HepG2 (cell line): ENCODE measurements at regions not wholly inside any gene's neighbourhood (a gene's known extent, or its start where the extent isn't known, plus 50 kb on each side); places are given as distances from the start of the nearest gene placed in this dataset.

ENCODE experiments used
- CEBPB ChIP-seq: IDR thresholded peaks from 2 replicates; pipeline ENCODE4 v1.6.1; 2011; ENCODE audit warnings: low read depth, low read length, improper control_type of control experiment, borderline replicate concordance
- ELF1 ChIP-seq: sonication (generic); formaldehyde crosslinking; IDR thresholded peaks from 2 replicates; pipeline ENCODE4 v1.4.0; 2020; ENCODE audit warnings: missing genetic modification reagents
- HCFC1 ChIP-seq: fragments of 150-350 bp; IDR thresholded peaks from 2 replicates; pipeline ENCODE4 v1.6.1; 2014; ENCODE audit warnings: low read depth, low read length
- KMT2B ChIP-seq: IDR thresholded peaks from 2 replicates; pipeline ENCODE4 v1.6.1; 2016; ENCODE audit warnings: missing genetic modification reagents, missing compliant biosample characterization
- MXD4 ChIP-seq: IDR thresholded peaks from 2 replicates; pipeline ENCODE4 v1.6.1; 2016; ENCODE audit warnings: mild to moderate bottlenecking, missing biosample characterization, missing genetic modification reagents
- SP2 ChIP-seq: sonication (generic); formaldehyde crosslinking; IDR thresholded peaks from 2 replicates; pipeline ENCODE4 v1.5.1; 2020; ENCODE audit warnings: mild to moderate bottlenecking, missing genetic modification reagents
- ZNF232 ChIP-seq: sonication (generic); formaldehyde crosslinking; IDR thresholded peaks from 2 replicates; pipeline ENCODE4 v1.4.0; 2020; ENCODE audit warnings: missing genetic modification reagents, borderline replicate concordance
- TF ChIP-seq, protein P1 (sequence below): sonication (generic); formaldehyde crosslinking; IDR thresholded peaks from 2 replicates; pipeline ENCODE4 v1.5.0; 2020; ENCODE audit warnings: mild to moderate bottlenecking, missing genetic modification reagents, moderate library complexity
- TF ChIP-seq, protein P2 (sequence below): sonication (generic); formaldehyde crosslinking; IDR thresholded peaks from 2 replicates; pipeline ENCODE4 v1.4.0; 2020; ENCODE audit warnings: missing genetic modification reagents
- TF ChIP-seq, protein P3 (sequence below): sonication (generic); formaldehyde crosslinking; IDR thresholded peaks from 2 replicates; pipeline ENCODE4 v1.4.0; 2020; ENCODE audit warnings: mild to moderate bottlenecking, missing genetic modification reagents

DNA sequence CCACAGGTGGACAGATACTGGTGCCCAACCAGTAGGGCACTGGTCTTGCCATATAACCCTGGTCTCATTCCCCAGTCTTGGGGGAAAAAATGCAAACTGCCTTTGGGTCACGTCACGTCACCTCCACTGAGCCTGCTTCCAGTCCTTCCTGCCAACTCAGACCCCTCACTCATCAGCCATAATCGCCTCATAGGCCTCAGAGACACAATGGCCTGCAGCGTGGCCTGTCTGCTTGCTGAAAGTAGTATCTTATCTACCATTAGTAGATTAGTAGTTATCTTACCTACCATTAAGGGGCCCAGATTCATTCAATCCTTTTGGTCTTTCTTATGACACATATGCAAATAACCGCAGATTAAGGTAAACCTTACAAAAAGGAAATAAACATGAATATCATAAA lies 93.8 kb downstream of the FAM174B start:
- TF ChIP-seq SP2 (CRISPR knock-in tag): no peak
- no peak for TF ChIP-seq ELF1
- no peak for TF ChIP-seq KMT2B (CRISPR knock-in tag)
- no peak for TF ChIP-seq HCFC1
- TF ChIP-seq, protein P1, sequence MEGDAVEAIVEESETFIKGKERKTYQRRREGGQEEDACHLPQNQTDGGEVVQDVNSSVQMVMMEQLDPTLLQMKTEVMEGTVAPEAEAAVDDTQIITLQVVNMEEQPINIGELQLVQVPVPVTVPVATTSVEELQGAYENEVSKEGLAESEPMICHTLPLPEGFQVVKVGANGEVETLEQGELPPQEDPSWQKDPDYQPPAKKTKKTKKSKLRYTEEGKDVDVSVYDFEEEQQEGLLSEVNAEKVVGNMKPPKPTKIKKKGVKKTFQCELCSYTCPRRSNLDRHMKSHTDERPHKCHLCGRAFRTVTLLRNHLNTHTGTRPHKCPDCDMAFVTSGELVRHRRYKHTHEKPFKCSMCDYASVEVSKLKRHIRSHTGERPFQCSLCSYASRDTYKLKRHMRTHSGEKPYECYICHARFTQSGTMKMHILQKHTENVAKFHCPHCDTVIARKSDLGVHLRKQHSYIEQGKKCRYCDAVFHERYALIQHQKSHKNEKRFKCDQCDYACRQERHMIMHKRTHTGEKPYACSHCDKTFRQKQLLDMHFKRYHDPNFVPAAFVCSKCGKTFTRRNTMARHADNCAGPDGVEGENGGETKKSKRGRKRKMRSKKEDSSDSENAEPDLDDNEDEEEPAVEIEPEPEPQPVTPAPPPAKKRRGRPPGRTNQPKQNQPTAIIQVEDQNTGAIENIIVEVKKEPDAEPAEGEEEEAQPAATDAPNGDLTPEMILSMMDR (CRISPR knock-in tag): no peak
- TF ChIP-seq, protein P2, sequence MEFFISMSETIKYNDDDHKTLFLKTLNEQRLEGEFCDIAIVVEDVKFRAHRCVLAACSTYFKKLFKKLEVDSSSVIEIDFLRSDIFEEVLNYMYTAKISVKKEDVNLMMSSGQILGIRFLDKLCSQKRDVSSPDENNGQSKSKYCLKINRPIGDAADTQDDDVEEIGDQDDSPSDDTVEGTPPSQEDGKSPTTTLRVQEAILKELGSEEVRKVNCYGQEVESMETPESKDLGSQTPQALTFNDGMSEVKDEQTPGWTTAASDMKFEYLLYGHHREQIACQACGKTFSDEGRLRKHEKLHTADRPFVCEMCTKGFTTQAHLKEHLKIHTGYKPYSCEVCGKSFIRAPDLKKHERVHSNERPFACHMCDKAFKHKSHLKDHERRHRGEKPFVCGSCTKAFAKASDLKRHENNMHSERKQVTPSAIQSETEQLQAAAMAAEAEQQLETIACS (CRISPR knock-in tag): no peak
- no peak for TF ChIP-seq CEBPB
- no peak for TF ChIP-seq ZNF232 (CRISPR knock-in tag)
- TF ChIP-seq, protein P3, sequence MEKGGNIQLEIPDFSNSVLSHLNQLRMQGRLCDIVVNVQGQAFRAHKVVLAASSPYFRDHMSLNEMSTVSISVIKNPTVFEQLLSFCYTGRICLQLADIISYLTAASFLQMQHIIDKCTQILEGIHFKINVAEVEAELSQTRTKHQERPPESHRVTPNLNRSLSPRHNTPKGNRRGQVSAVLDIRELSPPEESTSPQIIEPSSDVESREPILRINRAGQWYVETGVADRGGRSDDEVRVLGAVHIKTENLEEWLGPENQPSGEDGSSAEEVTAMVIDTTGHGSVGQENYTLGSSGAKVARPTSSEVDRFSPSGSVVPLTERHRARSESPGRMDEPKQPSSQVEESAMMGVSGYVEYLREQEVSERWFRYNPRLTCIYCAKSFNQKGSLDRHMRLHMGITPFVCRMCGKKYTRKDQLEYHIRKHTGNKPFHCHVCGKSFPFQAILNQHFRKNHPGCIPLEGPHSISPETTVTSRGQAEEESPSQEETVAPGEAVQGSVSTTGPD (CRISPR knock-in tag): no peak
- TF ChIP-seq MXD4 (CRISPR knock-in tag): no peak
